ENCODE measurements at regions not wholly inside any gene's neighbourhood (a gene's known extent, or its start where the extent isn't known, plus 50 kb on each side); places are given as distances from the start of the nearest gene placed in this dataset.

- TF ChIP-seq CTCF (conservative IDR thresholded peaks at IDR 0.05; ENCODE audit: low read depth, low read length): no peak
- TF ChIP-seq POLR2A (IDR thresholded peaks at IDR 0.05; ENCODE audit: low read depth, low read length): no peak
- no peak for TF ChIP-seq RCOR1 (IDR thresholded peaks at IDR 0.05; ENCODE audit: insufficient replicate concordance, low read length)
Measured at GRCh38 chr7:54145716-54146115, 396.5 kb upstream of the VSTM2A start.
